Panc1 (cell line): ENCODE measurements at regions not wholly inside any gene's neighbourhood (a gene's known extent, or its start where the extent isn't known, plus 50 kb on each side); places are given as distances from the start of the nearest gene placed in this dataset.
"Not testable (repeated sequence)": the region's sequence is repeated elsewhere in the genome, so short reads cannot be mapped to it uniquely, and the experiment has no call there.

Experiments
- ATAC-seq: fragments of 200-7000 bp; cut with Tn5 transposase; 2 replicates; pipeline ENCODE4 v1.9.1; 2020; ENCODE audit warnings: mild to moderate bottlenecking, moderate library complexity
- BruUV-seq: library from RNA; stranded (reverse); fragments of 400-500 nt; replicated peaks from 2 replicates; lab custom pipeline; 2021; lab: Mats Ljungman, UMichigan
- CTCF ChIA-PET: fragments of 300-600 bp; sonication (Branson Sonifier 250); formaldehyde crosslinking; loops from one replicate; lab custom pipeline; 2022; ENCODE audit warnings: antibody characterized with exemption; lab: Charles Lee
- POLR2A ChIA-PET: fragments of 300-600 bp; sonication (Branson Sonifier 250); formaldehyde crosslinking; loops from one replicate; lab custom pipeline; 2022; ENCODE audit warnings: antibody characterized with exemption; lab: Charles Lee
- DNase-seq: peaks from one replicate; pipeline ENCODE4 v3.0.0-alpha.2; 2010; ENCODE audit warnings: low read depth, low spot score
- H3K27ac ChIP-seq: 2 replicates; pipeline ENCODE4 v1.5.1; 2011; ENCODE audit warnings: mild to moderate bottlenecking, low read length, inconsistent platforms
- H3K27me3 ChIP-seq: fragments of 200-500 bp; sonication (Bioruptor generic); 2 replicates; pipeline ENCODE4 v1.6.0; 2014; ENCODE audit warnings: low read length, inconsistent platforms; ENCODE audit not compliant: control insufficient read depth, insufficient read depth
- H3K36me3 ChIP-seq: fragments of 200-500 bp; sonication (Bioruptor generic); 2 replicates; pipeline ENCODE4 v1.5.1; 2014; ENCODE audit warnings: inconsistent platforms, mild to moderate bottlenecking, low read length, moderate library complexity; ENCODE audit not compliant: control insufficient read depth, insufficient read depth
- H3K4me1 ChIP-seq: 2 replicates; pipeline ENCODE4 v1.5.1; 2011; ENCODE audit warnings: inconsistent platforms, mild to moderate bottlenecking, low read length, moderate library complexity; ENCODE audit not compliant: control insufficient read depth, insufficient read depth
- H3K4me3 ChIP-seq, 2 experiments: 2 replicates each; pipeline ENCODE4 v1.5.1; 2011 to 2012; ENCODE audit warnings: low read depth in 2 of 2, low read length in 2 of 2, mild to moderate bottlenecking in 2 of 2, inconsistent platforms in 1 of 2, moderate library complexity in 1 of 2
- H3K9me3 ChIP-seq: fragments of 200-500 bp; sonication (Bioruptor generic); 2 replicates; pipeline ENCODE4 v1.5.1; 2014; ENCODE audit warnings: low read depth, mild to moderate bottlenecking, inconsistent platforms, low read length, moderate library complexity; ENCODE audit not compliant: control insufficient read depth, insufficient read depth
- in situ Hi-C: cut with HindIII; loops from 2 replicates; pipeline ENCODE4 v1.10.0; 2016; ENCODE audit warnings: low sequenced_read_pairs, low pct_unique_long_range_greater_than_20kb
- intact Hi-C: fragments of 100-400 bp; cut with micrococcal nuclease; formaldehyde crosslinking; loops from one replicate; pipeline ENCODE4 v1.10.0; 2022; ENCODE audit not compliant: unreplicated experiment

- BruUV-seq, H3K36me3 ChIP-seq, intact Hi-C loops, H3K4me1 ChIP-seq, H3K27ac ChIP-seq, H3K27me3 ChIP-seq, H3K4me3 ChIP-seq, POLR2A ChIA-PET, CTCF ChIA-PET, H3K9me3 ChIP-seq, in situ Hi-C loops, ATAC-seq: not testable (repeated sequence)
- peak; percentile 92 for DNase-seq
Measured at GRCh38 chr16:46389561-46390041, 231.6 kb downstream of the SHCBP1 start.

DNA sequence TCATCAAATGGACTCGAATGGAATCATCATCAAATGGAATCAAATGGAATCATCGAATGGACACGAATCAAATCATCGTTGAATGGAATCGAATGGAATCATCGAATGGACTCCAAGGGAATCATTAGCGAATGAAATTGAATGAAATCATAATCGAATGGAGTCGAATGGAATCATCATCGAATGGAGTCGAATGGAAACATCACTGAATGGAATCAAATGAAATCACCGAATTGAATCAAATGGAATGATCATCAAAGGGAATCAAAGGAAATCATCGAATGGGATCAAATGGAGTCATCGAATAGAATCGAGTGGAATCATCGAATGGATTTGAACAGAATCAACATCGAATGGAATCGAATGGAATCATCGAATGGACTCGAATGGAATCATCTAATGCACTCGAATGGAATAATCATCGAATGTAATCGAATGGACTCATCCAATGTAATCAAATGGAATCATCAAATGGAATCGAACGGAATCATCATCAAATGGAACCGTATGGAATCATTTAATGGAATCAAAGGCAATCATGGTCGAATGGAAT, 232.2 kb downstream of the SHCBP1 start:
- H3K4me1 ChIP-seq, H3K27me3 ChIP-seq, in situ Hi-C loops, ATAC-seq, H3K36me3 ChIP-seq, H3K4me3 ChIP-seq, POLR2A ChIA-PET, H3K27ac ChIP-seq, CTCF ChIA-PET, DNase-seq, H3K9me3 ChIP-seq, intact Hi-C loops, BruUV-seq: not testable (repeated sequence)

DNA sequence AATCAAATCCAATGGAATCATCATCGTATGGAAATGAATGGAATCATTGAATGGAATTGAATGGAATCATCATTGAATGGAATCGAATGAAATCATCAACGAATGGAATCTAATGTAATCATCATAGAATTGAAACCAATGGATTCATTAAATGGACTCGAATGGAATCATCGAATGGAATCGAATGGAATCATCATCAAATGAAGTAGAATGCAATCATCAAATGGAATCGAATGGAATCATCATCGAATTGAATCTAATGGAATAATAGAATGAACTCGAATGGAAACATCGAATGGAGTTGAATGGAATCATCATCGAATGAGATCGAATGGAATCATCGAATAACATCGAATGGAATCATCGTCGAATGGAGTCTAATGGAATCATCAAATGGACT, 232.8 kb downstream of the SHCBP1 start:
- POLR2A ChIA-PET, CTCF ChIA-PET, DNase-seq: not testable (repeated sequence)

GRCh38 chr16:46387720-46388119, 233.5 kb downstream of the SHCBP1 start:
- H3K36me3 ChIP-seq, BruUV-seq, H3K27me3 ChIP-seq, intact Hi-C loops, H3K9me3 ChIP-seq, H3K4me3 ChIP-seq, POLR2A ChIA-PET, H3K27ac ChIP-seq, DNase-seq, H3K4me1 ChIP-seq, CTCF ChIA-PET, in situ Hi-C loops: not testable (repeated sequence)
- peak; percentile 12; the same call in 1 of the 2 replicates for ATAC-seq

More for the DNA sequence above, 232.8 kb downstream of the SHCBP1 start:
- H3K27ac ChIP-seq, H3K9me3 ChIP-seq, ATAC-seq, H3K36me3 ChIP-seq, BruUV-seq, intact Hi-C loops, H3K4me3 ChIP-seq, H3K27me3 ChIP-seq, in situ Hi-C loops, H3K4me1 ChIP-seq: not testable (repeated sequence)

DNA sequence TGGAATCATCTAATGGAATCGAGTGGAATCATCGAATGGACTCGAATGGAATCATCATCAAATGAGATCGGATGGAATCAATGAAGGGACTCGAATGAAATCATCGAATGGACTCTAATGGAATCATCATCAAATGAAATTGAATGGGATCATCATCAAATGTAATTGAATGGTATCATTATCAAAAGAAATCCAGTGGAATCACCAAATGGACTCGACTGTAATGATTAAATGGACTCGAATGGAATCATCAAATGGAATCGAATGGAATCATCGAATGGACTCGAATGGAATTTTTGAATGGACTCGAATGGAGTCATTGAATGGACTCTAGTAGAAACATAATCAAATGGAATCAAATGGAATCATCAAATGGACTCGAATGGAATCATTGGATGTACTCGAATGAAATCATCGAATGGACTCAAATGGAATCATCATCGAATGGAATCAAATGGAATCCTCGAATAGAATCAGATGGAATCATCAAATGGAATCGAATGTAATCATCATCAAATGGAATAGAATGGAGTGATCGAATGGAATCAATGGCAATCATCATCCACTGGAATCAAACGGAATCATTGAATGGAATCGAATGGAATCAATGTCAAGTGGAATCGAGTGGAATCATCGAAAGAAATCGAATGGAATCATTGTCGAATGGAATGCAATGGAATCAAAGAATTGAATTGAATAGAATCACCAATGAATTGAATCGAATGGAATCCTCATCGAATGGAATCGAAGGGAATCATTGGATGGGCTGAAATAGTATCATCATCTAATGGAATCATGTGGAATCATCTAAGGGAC, 234.2 kb downstream of the SHCBP1 start:
- H3K27me3 ChIP-seq, BruUV-seq, POLR2A ChIA-PET, H3K27ac ChIP-seq, intact Hi-C loops, CTCF ChIA-PET, H3K4me1 ChIP-seq, H3K9me3 ChIP-seq, H3K36me3 ChIP-seq, in situ Hi-C loops, DNase-seq, H3K4me3 ChIP-seq: not testable (repeated sequence)
- ATAC-seq, result peak; percentile 6; the same call in 1 of the 2 replicates

DNA sequence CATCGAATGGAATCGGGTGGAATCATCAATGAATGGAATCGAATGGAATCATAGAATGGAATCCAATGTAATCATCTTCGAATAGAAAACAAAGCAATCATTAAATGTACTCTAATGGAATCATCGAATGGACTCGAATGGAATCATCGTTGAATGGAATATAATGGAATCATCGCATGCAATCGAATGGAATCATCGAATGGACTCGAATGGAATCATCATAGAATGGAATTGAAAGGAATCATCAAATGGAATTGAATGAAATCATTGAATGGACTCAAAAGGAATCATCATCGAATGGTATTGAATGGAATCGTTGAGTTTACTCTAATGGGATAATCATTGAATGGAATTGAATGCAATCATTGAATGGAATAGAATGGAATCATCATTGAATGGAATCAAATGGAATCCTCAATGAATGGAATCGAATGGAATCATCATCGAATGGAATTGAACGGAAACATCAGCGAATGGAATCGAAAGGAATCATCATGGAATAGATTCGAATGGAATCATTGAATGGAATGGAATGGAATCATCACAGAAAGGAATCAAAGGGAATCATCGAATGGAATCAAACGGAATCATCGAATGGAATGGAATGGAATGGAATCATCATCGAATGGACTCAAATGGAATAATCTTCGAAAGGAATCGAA, 234.9 kb downstream of the SHCBP1 start:
- ATAC-seq, BruUV-seq, POLR2A ChIA-PET, in situ Hi-C loops, H3K27me3 ChIP-seq, H3K27ac ChIP-seq, H3K9me3 ChIP-seq, H3K4me1 ChIP-seq, intact Hi-C loops, CTCF ChIA-PET, DNase-seq, H3K4me3 ChIP-seq, H3K36me3 ChIP-seq: not testable (repeated sequence)
